Tongue (tissue), 1 donor: ENCODE measurements at regions not wholly inside any gene's neighbourhood (a gene's known extent, or its start where the extent isn't known, plus 50 kb on each side); places are given as distances from the start of the nearest gene placed in this dataset.

Experiments used
- DNase-seq: peaks from one replicate; pipeline ENCODE4 v3.0.0-alpha.2; 2015

- DNase-seq: no peak
These were observed 244.3 kb upstream of the TSHZ2 start for GRCh38 chr20:52727740-52728456.

- DNase-seq: no peak
These were observed 247.6 kb upstream of the TSHZ2 start for GRCh38 chr20:52724541-52724940.

- DNase-seq: no peak
These were observed 249.1 kb upstream of the TSHZ2 start for GRCh38 chr20:52722926-52723688.

- DNase-seq: no peak
These were observed 264.0 kb upstream of the TSHZ2 start for GRCh38 chr20:52708137-52708536.

GRCh38 chr20:52704553-52704952, 267.6 kb upstream of the TSHZ2 start:
- DNase-seq: no peak

- DNase-seq: no peak
These were observed 283.8 kb upstream of the TSHZ2 start for GRCh38 chr20:52688345-52688744.

- DNase-seq: no peak
These were observed 287.3 kb upstream of the TSHZ2 start for GRCh38 chr20:52684905-52685304.

GRCh38 chr20:52684176-52684575, 288.0 kb upstream of the TSHZ2 start:
- no peak for DNase-seq

GRCh38 chr20:52683761-52684160, 288.4 kb upstream of the TSHZ2 start:
- DNase-seq: no peak

- DNase-seq: no peak
These were observed 289.9 kb upstream of the TSHZ2 start for GRCh38 chr20:52682237-52682636.

GRCh38 chr20:52681288-52681687, 290.9 kb upstream of the TSHZ2 start:
- DNase-seq: no peak

GRCh38 chr20:52677216-52677615, 294.9 kb upstream of the TSHZ2 start:
- no peak for DNase-seq

GRCh38 chr20:52676283-52676995, 295.7 kb upstream of the TSHZ2 start:
- no peak for DNase-seq

GRCh38 chr20:52675375-52675774, 296.8 kb upstream of the TSHZ2 start:
- no peak for DNase-seq

GRCh38 chr20:52668626-52669025, 303.5 kb upstream of the TSHZ2 start:
- DNase-seq: no peak

- no peak for DNase-seq
These were observed 304.8 kb upstream of the TSHZ2 start for GRCh38 chr20:52667358-52667757.

GRCh38 chr20:52665441-52665840, 306.7 kb upstream of the TSHZ2 start:
- no peak for DNase-seq

GRCh38 chr20:52655395-52655794, 316.8 kb upstream of the TSHZ2 start:
- DNase-seq: no peak

GRCh38 chr20:52654567-52654966, 317.6 kb upstream of the TSHZ2 start:
- DNase-seq: no peak

GRCh38 chr20:52652271-52652670, 319.9 kb upstream of the TSHZ2 start:
- no peak for DNase-seq

GRCh38 chr20:52649727-52650126, 322.4 kb upstream of the TSHZ2 start:
- DNase-seq: no peak

- no peak for DNase-seq
These were observed 326.3 kb upstream of the TSHZ2 start for GRCh38 chr20:52645822-52646221.

- DNase-seq: no peak
These were observed 329.1 kb upstream of the TSHZ2 start for GRCh38 chr20:52643034-52643433.
